PC-9 (cell line): ENCODE measurements at regions not wholly inside any gene's neighbourhood (a gene's known extent, or its start where the extent isn't known, plus 50 kb on each side); places are given as distances from the start of the nearest gene placed in this dataset.

Experiments used
- EZH2 ChIP-seq: fragments of 200-600 bp; sonication (generic); IDR thresholded peaks from 2 replicates; pipeline ENCODE4 v1.8.0; 2017; ENCODE audit warnings: antibody characterized with exemption, low read depth
- TF ChIP-seq, protein P1 (sequence below): fragments of 200-600 bp; sonication (generic); conservative IDR thresholded peaks from 2 replicates; pipeline ENCODE4 v1.6.1; 2017; ENCODE audit warnings: mixed run types, antibody characterized with exemption, mild to moderate bottlenecking, moderate library complexity

DNA sequence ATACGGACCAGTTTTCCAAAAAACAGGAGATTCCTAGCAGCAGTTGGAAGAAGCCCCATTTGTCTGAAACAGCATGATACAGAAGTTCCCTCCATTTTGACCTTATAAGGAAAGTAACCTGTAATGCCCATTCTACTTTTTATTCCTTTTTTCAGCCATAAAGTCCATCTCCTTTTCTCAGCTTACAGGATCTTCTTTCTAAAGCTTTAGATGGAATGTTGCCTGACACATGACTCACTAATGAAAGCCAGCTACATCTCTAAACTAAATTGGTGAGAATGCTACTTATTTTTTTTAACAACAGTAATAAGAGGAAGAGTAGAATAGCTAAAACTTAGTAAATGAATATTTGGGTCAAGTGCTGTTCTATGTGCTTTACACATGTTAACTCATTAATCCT, 234.1 kb downstream of the CDH26 start:
- TF ChIP-seq, protein P1, sequence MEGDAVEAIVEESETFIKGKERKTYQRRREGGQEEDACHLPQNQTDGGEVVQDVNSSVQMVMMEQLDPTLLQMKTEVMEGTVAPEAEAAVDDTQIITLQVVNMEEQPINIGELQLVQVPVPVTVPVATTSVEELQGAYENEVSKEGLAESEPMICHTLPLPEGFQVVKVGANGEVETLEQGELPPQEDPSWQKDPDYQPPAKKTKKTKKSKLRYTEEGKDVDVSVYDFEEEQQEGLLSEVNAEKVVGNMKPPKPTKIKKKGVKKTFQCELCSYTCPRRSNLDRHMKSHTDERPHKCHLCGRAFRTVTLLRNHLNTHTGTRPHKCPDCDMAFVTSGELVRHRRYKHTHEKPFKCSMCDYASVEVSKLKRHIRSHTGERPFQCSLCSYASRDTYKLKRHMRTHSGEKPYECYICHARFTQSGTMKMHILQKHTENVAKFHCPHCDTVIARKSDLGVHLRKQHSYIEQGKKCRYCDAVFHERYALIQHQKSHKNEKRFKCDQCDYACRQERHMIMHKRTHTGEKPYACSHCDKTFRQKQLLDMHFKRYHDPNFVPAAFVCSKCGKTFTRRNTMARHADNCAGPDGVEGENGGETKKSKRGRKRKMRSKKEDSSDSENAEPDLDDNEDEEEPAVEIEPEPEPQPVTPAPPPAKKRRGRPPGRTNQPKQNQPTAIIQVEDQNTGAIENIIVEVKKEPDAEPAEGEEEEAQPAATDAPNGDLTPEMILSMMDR: no peak
- TF ChIP-seq EZH2: no peak
